ENCODE measurements at regions not wholly inside any gene's neighbourhood (a gene's known extent, or its start where the extent isn't known, plus 50 kb on each side); places are given as distances from the start of the nearest gene placed in this dataset.

DNA sequence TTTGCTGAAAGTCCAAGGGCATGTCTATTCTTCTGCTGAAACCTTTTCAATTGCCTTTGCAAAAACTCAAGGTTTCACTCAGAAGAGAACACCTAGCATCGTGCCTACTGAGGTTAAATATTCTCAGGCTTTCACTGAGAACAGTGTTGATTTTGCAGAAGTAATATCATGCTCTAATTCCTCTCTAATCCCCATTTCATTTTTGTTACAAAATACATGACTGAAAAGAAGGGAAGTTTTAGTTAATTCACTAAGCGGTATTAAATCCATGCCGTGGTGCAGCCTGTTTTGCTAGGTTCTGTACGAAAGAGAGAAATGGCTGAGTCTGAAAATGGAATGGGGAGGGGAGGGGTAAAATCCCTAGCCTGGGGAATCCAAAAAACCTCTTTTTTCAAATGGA, 163.2 kb upstream of the CAMK1G start:
- TF ChIP-seq POLR2AphosphoS5 (IDR thresholded peaks at IDR 0.05) (no peak), CTCF (IDR thresholded peaks at IDR 0.05) (no peak)

Data from sigmoid colon (tissue), 4 donors.